DOHH2 (cell line): ENCODE measurements at regions not wholly inside any gene's neighbourhood (a gene's known extent, or its start where the extent isn't known, plus 50 kb on each side); places are given as distances from the start of the nearest gene placed in this dataset.

Experiments
- H3F3A ChIP-seq: fragments of 200-600 bp; sonication (generic), shearing (Covaris generic); 2 replicates; pipeline ENCODE4 v1.6.0; 2016; ENCODE audit warnings: antibody characterized with exemption, mild to moderate bottlenecking; ENCODE audit not compliant: control insufficient read depth, insufficient read depth
- H3K27ac ChIP-seq: fragments of 200-600 bp; sonication (generic); 2 replicates; pipeline ENCODE4 v1.5.1; 2014; ENCODE audit warnings: low read depth, mild to moderate bottlenecking, low read length, moderate library complexity
- H3K27me3 ChIP-seq: fragments of 200-600 bp; sonication (generic); 2 replicates; pipeline ENCODE4 v1.6.1; 2014; ENCODE audit warnings: mild to moderate bottlenecking, low read length, mixed read lengths; ENCODE audit not compliant: control insufficient read depth
- H3K36me3 ChIP-seq: fragments of 200-600 bp; sonication (generic); 2 replicates; pipeline ENCODE4 v1.6.1; 2014; ENCODE audit warnings: mild to moderate bottlenecking, low read length, moderate library complexity, mixed read lengths; ENCODE audit not compliant: control insufficient read depth
- H3K4me1 ChIP-seq: fragments of 200-600 bp; sonication (generic); 2 replicates; pipeline ENCODE4 v1.6.1; 2014; ENCODE audit warnings: mild to moderate bottlenecking, low read length, mixed read lengths; ENCODE audit not compliant: control insufficient read depth
- H3K4me2 ChIP-seq: fragments of 200-600 bp; sonication (generic); 2 replicates; pipeline ENCODE4 v1.6.0; 2014; ENCODE audit warnings: mild to moderate bottlenecking, low read length, moderate library complexity
- H3K4me3 ChIP-seq: fragments of 200-600 bp; sonication (generic); 2 replicates; pipeline ENCODE4 v1.5.1; 2014; ENCODE audit warnings: mild to moderate bottlenecking, low read length, mixed read lengths
- H3K79me2 ChIP-seq: fragments of 200-600 bp; sonication (generic); 2 replicates; pipeline ENCODE4 v1.6.1; 2014; ENCODE audit warnings: mild to moderate bottlenecking, low read length, mixed read lengths; ENCODE audit not compliant: control insufficient read depth
- H3K9me2 ChIP-seq: fragments of 200-600 bp; sonication (generic); replicated peaks from 2 replicates; pipeline ENCODE4 v1.6.1; 2014; ENCODE audit warnings: mild to moderate bottlenecking, low read length, mixed read lengths; ENCODE audit not compliant: control insufficient read depth
- H3K9me3 ChIP-seq: fragments of 200-600 bp; sonication (generic); 2 replicates; pipeline ENCODE4 v1.6.1; 2014; ENCODE audit warnings: antibody characterized with exemption, low read length, mixed read lengths; ENCODE audit not compliant: control insufficient read depth, insufficient read depth
- H4K20me1 ChIP-seq: fragments of 200-600 bp; sonication (generic); 2 replicates; pipeline ENCODE4 v1.6.0; 2014; ENCODE audit warnings: low read depth, mild to moderate bottlenecking, antibody characterized with exemption, low read length, moderate library complexity; ENCODE audit not compliant: control insufficient read depth, insufficient read depth
- CTCF ChIP-seq: fragments of 200-600 bp; sonication (generic); IDR thresholded peaks from one replicate; pipeline ENCODE4 v1.5.1; 2014; ENCODE audit warnings: antibody characterized with exemption, mild to moderate bottlenecking, low read depth, low read length; ENCODE audit not compliant: poor library complexity, severe bottlenecking
- EZH2phosphoT487 ChIP-seq: fragments of 200-600 bp; sonication (generic); IDR thresholded peaks from 2 replicates; pipeline ENCODE4 v1.6.1; 2017; ENCODE audit warnings: borderline replicate concordance, mild to moderate bottlenecking, antibody characterized with exemption, low read length, moderate library complexity, mixed read lengths

GRCh38 chr18:45186832-45187231, 428.4 kb upstream of the SLC14A2 start:
- Histone ChIP-seq H4K20me1 (no peaks in the 10 kb centered on the region), H3K4me2 (no peak overlapping the region), H3K9me3 (no peaks in the 10 kb centered on the region), H3F3A (no peaks in the 10 kb centered on the region), H3K27ac (no peak overlapping the region), H3K36me3 (no peaks in the 10 kb centered on the region), H3K79me2 (no peaks in the 10 kb centered on the region), H3K27me3 (no peaks in the 10 kb centered on the region), H3K4me1 (no peaks in the 10 kb centered on the region), H3K9me2 (no peaks in the 10 kb centered on the region), H3K4me3 (no peak overlapping the region)
- TF ChIP-seq CTCF (no peak), EZH2phosphoT487 (no peak)

- no peaks in the 10 kb centered on the region for H3F3A ChIP-seq
- no peak overlapping the region for H3K4me3 ChIP-seq
- H4K20me1 ChIP-seq: no peaks in the 10 kb centered on the region
- no peaks in the 10 kb centered on the region for H3K9me2 ChIP-seq
- no peaks in the 10 kb centered on the region for H3K9me3 ChIP-seq
- no peak overlapping the region for H3K4me2 ChIP-seq
- no peaks in the 10 kb centered on the region for H3K79me2 ChIP-seq
- no peak overlapping the region for H3K27ac ChIP-seq
- no peaks in the 10 kb centered on the region for H3K4me1 ChIP-seq
- no peaks in the 10 kb centered on the region for H3K27me3 ChIP-seq
- TF ChIP-seq EZH2phosphoT487 (no peak), CTCF (no peak)
- no peaks in the 10 kb centered on the region for H3K36me3 ChIP-seq
Measured at GRCh38 chr18:45191795-45192194, 423.5 kb upstream of the SLC14A2 start.

GRCh38 chr18:45197526-45197970, 417.7 kb upstream of the SLC14A2 start:
- H3K9me2 ChIP-seq: no peaks in the 10 kb centered on the region
- H3K9me3 ChIP-seq: no peaks in the 10 kb centered on the region
- TF ChIP-seq EZH2phosphoT487 (no peak), CTCF (no peak)
- no peak overlapping the region for H3K27ac ChIP-seq
- H3K4me3 ChIP-seq: no peak overlapping the region
- H3K79me2 ChIP-seq: no peaks in the 10 kb centered on the region
- H3K4me2 ChIP-seq: no peak overlapping the region
- H3F3A ChIP-seq: no peaks in the 10 kb centered on the region
- no peaks in the 10 kb centered on the region for H3K36me3 ChIP-seq
- H3K4me1 ChIP-seq: no peaks in the 10 kb centered on the region
- no peaks in the 10 kb centered on the region for H4K20me1 ChIP-seq
- H3K27me3 ChIP-seq: no peaks in the 10 kb centered on the region

- H3K4me2 ChIP-seq: no peak overlapping the region
- H3K27me3 ChIP-seq: no peaks in the 10 kb centered on the region
- H3K79me2 ChIP-seq: no peaks in the 10 kb centered on the region
- no peak for TF ChIP-seq CTCF
- no peak for TF ChIP-seq EZH2phosphoT487
- H3K36me3 ChIP-seq: no peaks in the 10 kb centered on the region
- no peaks in the 10 kb centered on the region for H4K20me1 ChIP-seq
- no peaks in the 10 kb centered on the region for H3K9me2 ChIP-seq
- H3K27ac ChIP-seq: no peak overlapping the region
- no peaks in the 10 kb centered on the region for H3K9me3 ChIP-seq
- H3K4me1 ChIP-seq: no peaks in the 10 kb centered on the region
- H3K4me3 ChIP-seq: no peak overlapping the region
- no peaks in the 10 kb centered on the region for H3F3A ChIP-seq
Measured at GRCh38 chr18:45198526-45198925, 416.8 kb upstream of the SLC14A2 start.
